ENCODE measurements at regions not wholly inside any gene's neighbourhood (a gene's known extent, or its start where the extent isn't known, plus 50 kb on each side); places are given as distances from the start of the nearest gene placed in this dataset.

GRCh38 chr13:67932991-67933390, 702.9 kb upstream of the PCDH9 start:
- TF ChIP-seq RAD21 (IDR thresholded peaks at IDR 0.05; ENCODE audit: low read depth) (no peak), CREB1 (IDR thresholded peaks at IDR 0.05; ENCODE audit: low read depth) (no peak), USF1 (IDR thresholded peaks at IDR 0.05) (no peak), CEBPB (IDR thresholded peaks at IDR 0.05) (no peak), NFIC (IDR thresholded peaks at IDR 0.05) (no peak), REST (IDR thresholded peaks at IDR 0.05; ENCODE audit: low read depth) (no peak), TAF1 (IDR thresholded peaks at IDR 0.05; ENCODE audit: low read depth) (no peak), YY1 (IDR thresholded peaks at IDR 0.05; ENCODE audit: low read depth) (no peak)
